GM23338 (cell line): ENCODE measurements at regions not wholly inside any gene's neighbourhood (a gene's known extent, or its start where the extent isn't known, plus 50 kb on each side); places are given as distances from the start of the nearest gene placed in this dataset.

ENCODE experiments used
- ATAC-seq: fragments of 200-7000 bp; cut with Tn5 transposase; 3 replicates; pipeline ENCODE4 v1.9.1; 2020
- DNase-seq: peaks from one replicate; pipeline ENCODE4 v3.0.0-alpha.2; 2015; ENCODE audit warnings: low spot score
- H2AFZ ChIP-seq: fragments of 200-600 bp; sonication (generic); 2 replicates; pipeline ENCODE4 v1.8.0; 2016; ENCODE audit warnings: antibody characterized with exemption, mild to moderate bottlenecking, moderate library complexity
- H3F3A ChIP-seq: fragments of 200-600 bp; sonication (generic); replicated peaks from 2 replicates; pipeline ENCODE4 v1.8.0; 2017; ENCODE audit warnings: antibody characterized with exemption, mixed run types, low read depth
- H3K27ac ChIP-seq: fragments of 200-600 bp; sonication (generic); 2 replicates; pipeline ENCODE4 v1.6.1; 2016; ENCODE audit warnings: low read depth
- H3K27me3 ChIP-seq: fragments of 200-600 bp; sonication (generic); 2 replicates; pipeline ENCODE4 v1.8.0; 2016; ENCODE audit warnings: mild to moderate bottlenecking, mixed run types, moderate library complexity; ENCODE audit not compliant: insufficient read depth
- H3K36me3 ChIP-seq: fragments of 200-600 bp; sonication (generic); 2 replicates; pipeline ENCODE4 v1.8.0; 2016; ENCODE audit warnings: mild to moderate bottlenecking; ENCODE audit not compliant: insufficient read depth
- H3K4me1 ChIP-seq: fragments of 200-600 bp; sonication (generic); 2 replicates; pipeline ENCODE4 v1.8.0; 2016; ENCODE audit warnings: mild to moderate bottlenecking, moderate library complexity; ENCODE audit not compliant: insufficient read depth
- H3K4me2 ChIP-seq: fragments of 200-600 bp; sonication (generic); 2 replicates; pipeline ENCODE4 v1.7.1; 2017; ENCODE audit warnings: mixed run types
- H3K4me3 ChIP-seq: fragments of 200-600 bp; sonication (generic); 2 replicates; pipeline ENCODE4 v1.6.1; 2016; ENCODE audit warnings: mixed run types
- H3K79me2 ChIP-seq: fragments of 200-600 bp; sonication (generic); replicated peaks from 2 replicates; pipeline ENCODE4 v1.8.0; 2017; ENCODE audit warnings: mild to moderate bottlenecking; ENCODE audit not compliant: insufficient read depth
- H3K9me2 ChIP-seq: fragments of 200-600 bp; sonication (generic); 2 replicates; pipeline ENCODE4 v1.8.0; 2017; ENCODE audit not compliant: insufficient read depth
- H4K20me1 ChIP-seq: fragments of 200-600 bp; sonication (generic); replicated peaks from 2 replicates; pipeline ENCODE4 v1.8.0; 2017; ENCODE audit warnings: mild to moderate bottlenecking; ENCODE audit not compliant: insufficient read depth
- H3K27ac Mint-ChIP-seq: 2 replicates; pipeline ENCODE4 v1.8.0; 2020; ENCODE audit warnings: inconsistent platforms, mild to moderate bottlenecking, moderate library complexity, mixed read lengths
- H3K27me3 Mint-ChIP-seq: 3 replicates; pipeline ENCODE4 v1.8.0; 2022; ENCODE audit warnings: low read depth, mild to moderate bottlenecking, moderate library complexity, mixed read lengths, inconsistent platforms; ENCODE audit not compliant: insufficient read depth, poor library complexity
- H3K36me3 Mint-ChIP-seq: 3 replicates; pipeline ENCODE4 v1.8.0; 2021; ENCODE audit warnings: low read depth, mild to moderate bottlenecking, inconsistent platforms, moderate library complexity, mixed read lengths
- H3K4me1 Mint-ChIP-seq: 3 replicates; pipeline ENCODE4 v1.8.0; 2020; ENCODE audit warnings: mild to moderate bottlenecking, inconsistent platforms, mixed read lengths
- H3K4me3 Mint-ChIP-seq: 3 replicates; pipeline ENCODE4 v1.8.0; 2021; ENCODE audit warnings: moderate library complexity, mild to moderate bottlenecking, inconsistent platforms, mixed read lengths
- H3K9me3 Mint-ChIP-seq: 3 replicates; pipeline ENCODE4 v1.8.0; 2020; ENCODE audit warnings: moderate library complexity, mild to moderate bottlenecking, inconsistent platforms, mixed read lengths
- CREB1 ChIP-seq: fragments of 250-450 bp; sonication (Bioruptor Pico); IDR thresholded peaks from 2 replicates; pipeline ENCODE4 v1.5.0; 2020; ENCODE audit warnings: low read depth, mild to moderate bottlenecking, moderate library complexity
- EZH2 ChIP-seq: fragments of 200-600 bp; sonication (generic); IDR thresholded peaks from one replicate; pipeline ENCODE4 v1.8.0; 2017; ENCODE audit warnings: antibody characterized with exemption, mild to moderate bottlenecking, low read depth; ENCODE audit not compliant: unreplicated experiment
- EZH2phosphoT487 ChIP-seq: fragments of 200-600 bp; sonication (generic); IDR thresholded peaks from one replicate; pipeline ENCODE4 v1.8.1; 2018; ENCODE audit warnings: antibody characterized with exemption; ENCODE audit not compliant: unreplicated experiment
- POLR2AphosphoS5 ChIP-seq: IDR thresholded peaks from 2 replicates; pipeline ENCODE4 v1.6.1; 2016; ENCODE audit warnings: antibody characterized with exemption, low read depth
- REST ChIP-seq: IDR thresholded peaks from one replicate; pipeline ENCODE4 v1.6.1; 2018; ENCODE audit warnings: antibody characterized with exemption; ENCODE audit not compliant: unreplicated experiment
- ZNF114 ChIP-seq: fragments of 250-450 bp; sonication (Bioruptor Pico); IDR thresholded peaks from 2 replicates; pipeline ENCODE4 v1.5.0; 2020; ENCODE audit warnings: mild to moderate bottlenecking, moderate library complexity
- ZNF331 ChIP-seq: fragments of 250-450 bp; sonication (Bioruptor Pico); IDR thresholded peaks from 2 replicates; pipeline ENCODE4 v1.5.0; 2020; ENCODE audit warnings: low read depth, mild to moderate bottlenecking, moderate library complexity
- ZNF462 ChIP-seq: fragments of 250-450 bp; sonication (Bioruptor Pico); IDR thresholded peaks from 2 replicates; pipeline ENCODE4 v1.5.0; 2020; ENCODE audit warnings: mild to moderate bottlenecking, moderate library complexity
- TF ChIP-seq, protein P1 (sequence below), 2 experiments: fragments of 200-600 bp in 1 of 2; sonication (generic) in 1 of 2; conservative IDR thresholded peaks; 2 replicates each; pipeline versions ENCODE4 v1.5.1 to v1.6.1; 2016 to 2017; ENCODE audit warnings: antibody characterized with exemption in 2 of 2, low read depth in 2 of 2, mild to moderate bottlenecking in 2 of 2, moderate library complexity in 1 of 2

DNA sequence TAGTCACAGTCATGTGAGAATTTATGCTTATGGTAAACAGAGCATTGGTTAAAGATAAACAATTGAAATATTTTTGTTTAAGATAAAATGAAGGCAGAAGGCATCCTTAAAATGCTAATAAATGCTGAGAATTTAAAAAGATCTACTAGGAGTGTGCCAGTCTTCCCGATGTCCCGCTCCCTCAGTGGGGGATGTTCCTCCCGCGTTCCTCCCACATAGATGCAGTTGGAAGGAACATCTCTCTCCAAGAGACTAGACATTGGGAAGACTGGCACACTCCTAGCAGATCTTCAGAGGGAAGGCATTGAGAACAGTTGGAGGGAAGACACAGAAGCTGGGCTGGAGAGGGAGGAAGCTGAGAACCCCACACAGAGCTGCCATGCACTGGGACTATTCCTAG lies 203.3 kb downstream of the EDN1 start (continued):
- no peak for TF ChIP-seq REST

- Mint-ChIP-seq H3K27ac (no peak overlapping the region), H3K36me3 (no peaks in the 10 kb centered on the region)
- no peak for TF ChIP-seq EZH2phosphoT487
- no peak for TF ChIP-seq ZNF462 (CRISPR knock-in tag)
- no peak for TF ChIP-seq CREB1 (CRISPR knock-in tag)
- TF ChIP-seq POLR2AphosphoS5: no peak
- no peak for TF ChIP-seq ZNF114 (CRISPR knock-in tag)
- no peak for TF ChIP-seq REST
- no peak for TF ChIP-seq EZH2
- no peak for TF ChIP-seq ZNF331
- TF ChIP-seq, protein P1, sequence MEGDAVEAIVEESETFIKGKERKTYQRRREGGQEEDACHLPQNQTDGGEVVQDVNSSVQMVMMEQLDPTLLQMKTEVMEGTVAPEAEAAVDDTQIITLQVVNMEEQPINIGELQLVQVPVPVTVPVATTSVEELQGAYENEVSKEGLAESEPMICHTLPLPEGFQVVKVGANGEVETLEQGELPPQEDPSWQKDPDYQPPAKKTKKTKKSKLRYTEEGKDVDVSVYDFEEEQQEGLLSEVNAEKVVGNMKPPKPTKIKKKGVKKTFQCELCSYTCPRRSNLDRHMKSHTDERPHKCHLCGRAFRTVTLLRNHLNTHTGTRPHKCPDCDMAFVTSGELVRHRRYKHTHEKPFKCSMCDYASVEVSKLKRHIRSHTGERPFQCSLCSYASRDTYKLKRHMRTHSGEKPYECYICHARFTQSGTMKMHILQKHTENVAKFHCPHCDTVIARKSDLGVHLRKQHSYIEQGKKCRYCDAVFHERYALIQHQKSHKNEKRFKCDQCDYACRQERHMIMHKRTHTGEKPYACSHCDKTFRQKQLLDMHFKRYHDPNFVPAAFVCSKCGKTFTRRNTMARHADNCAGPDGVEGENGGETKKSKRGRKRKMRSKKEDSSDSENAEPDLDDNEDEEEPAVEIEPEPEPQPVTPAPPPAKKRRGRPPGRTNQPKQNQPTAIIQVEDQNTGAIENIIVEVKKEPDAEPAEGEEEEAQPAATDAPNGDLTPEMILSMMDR (conservative IDR thresholded peaks at IDR 0.05; ENCODE audit: low read depth in 2 of 2): no peak
Observed at GRCh38 chr6:12494161-12494560, 204.0 kb downstream of the EDN1 start.

More at GRCh38 chr6:12494161-12494560, 204.0 kb downstream of the EDN1 start:
- Mint-ChIP-seq H3K4me3 (no peak overlapping the region), H3K4me1 (no peaks in the 10 kb centered on the region), H3K27me3 (no peaks in the 10 kb centered on the region), H3K9me3 (peaks cover 3% of the 10 kb centered on the region; the same call in 2 of the 3 replicates)
- Histone ChIP-seq H3K79me2 (no peaks in the 10 kb centered on the region), H3K4me2 (no peak overlapping the region), H3K4me3 (no peak overlapping the region), H3K27me3 (no peaks in the 10 kb centered on the region), H3K9me2 (peaks cover 7% of the 10 kb centered on the region), H3K36me3 (no peaks in the 10 kb centered on the region), H2AFZ (no peak overlapping the region), H3K27ac (no peak overlapping the region), H4K20me1 (no peaks in the 10 kb centered on the region), H3K4me1 (no peaks in the 10 kb centered on the region), H3F3A (no peaks in the 10 kb centered on the region)
- no peak for ATAC-seq
- no peak for DNase-seq
